Skeletal muscle satellite cell (primary cell): ENCODE measurements at regions not wholly inside any gene's neighbourhood (a gene's known extent, or its start where the extent isn't known, plus 50 kb on each side); places are given as distances from the start of the nearest gene placed in this dataset.

Source experiments
- H3K27me3 ChIP-seq: 2 replicates; pipeline ENCODE4 v1.7.0; 2013; ENCODE audit warnings: low read length; ENCODE audit not compliant: control insufficient read depth, insufficient read depth
- H3K36me3 ChIP-seq: 2 replicates; pipeline ENCODE4 v1.7.0; 2013; ENCODE audit warnings: mild to moderate bottlenecking, control low read depth, low read length; ENCODE audit not compliant: insufficient read depth
- H3K4me1 ChIP-seq: 2 replicates; pipeline ENCODE4 v1.7.0; 2013; ENCODE audit warnings: low read length; ENCODE audit not compliant: control insufficient read depth, insufficient read depth
- H3K4me2 ChIP-seq: 2 replicates; pipeline ENCODE4 v1.7.0; 2013; ENCODE audit warnings: mild to moderate bottlenecking, low read length
- H3K4me3 ChIP-seq: 2 replicates; pipeline ENCODE4 v1.7.0; 2013; ENCODE audit warnings: low read length
- H3K9ac ChIP-seq: 2 replicates; pipeline ENCODE4 v1.7.0; 2013; ENCODE audit warnings: mild to moderate bottlenecking, low read depth, low read length, moderate library complexity
- H3K9me3 ChIP-seq: replicated peaks from 2 replicates; pipeline ENCODE4 v1.7.0; 2013; ENCODE audit warnings: mild to moderate bottlenecking, control low read depth, low read length

DNA sequence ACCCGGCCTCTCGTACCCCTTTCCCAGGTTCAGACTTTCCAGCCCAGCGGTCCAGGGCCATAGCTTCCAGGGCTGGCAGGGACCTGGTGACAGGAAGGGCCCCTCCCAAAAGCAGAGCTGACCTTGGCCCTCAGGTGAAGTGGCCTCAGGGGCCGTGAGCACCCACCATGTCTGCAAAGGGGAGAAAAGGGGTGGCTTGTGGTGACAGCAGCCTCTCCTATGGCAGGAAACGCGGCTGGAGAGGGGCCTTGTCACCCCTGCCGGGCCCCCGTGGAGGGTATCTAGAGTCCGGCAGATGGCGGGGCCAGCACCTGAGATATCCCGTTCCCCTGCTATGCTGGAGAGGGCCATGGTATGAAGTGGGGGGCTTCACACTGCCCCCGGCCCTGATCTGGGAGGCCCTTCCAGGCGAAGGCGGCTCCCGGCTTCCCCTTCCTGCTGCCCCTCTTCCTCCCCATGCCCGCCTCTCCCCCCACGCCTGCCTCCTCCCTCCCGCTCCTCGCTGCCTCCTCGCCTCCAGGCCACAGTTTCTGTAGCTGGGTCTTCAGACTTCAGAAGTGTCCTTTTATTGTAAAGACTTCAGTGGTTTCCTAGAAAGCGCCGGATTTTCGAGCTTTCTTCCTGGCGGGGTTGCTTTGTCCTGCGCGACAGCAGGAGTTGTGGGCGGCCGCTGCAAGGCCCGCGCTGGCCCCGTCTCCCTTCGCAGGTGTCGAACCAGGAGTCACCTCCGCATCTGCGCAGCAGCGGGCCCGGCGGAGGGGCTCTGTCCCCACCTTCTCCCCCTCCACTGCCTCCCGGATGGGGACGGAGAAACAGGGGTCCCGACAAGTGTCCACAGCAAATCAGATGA, 240.5 kb upstream of the MYT1L start:
- H3K4me3 ChIP-seq: no peak overlapping the region
- no peaks in the 10 kb centered on the region for H3K4me1 ChIP-seq
- H3K9ac ChIP-seq: no peak overlapping the region
- H3K9me3 ChIP-seq: peaks cover 30% of the 10 kb centered on the region
- H3K4me2 ChIP-seq: no peak overlapping the region
- no peaks in the 10 kb centered on the region for H3K36me3 ChIP-seq
- no peaks in the 10 kb centered on the region for H3K27me3 ChIP-seq

DNA sequence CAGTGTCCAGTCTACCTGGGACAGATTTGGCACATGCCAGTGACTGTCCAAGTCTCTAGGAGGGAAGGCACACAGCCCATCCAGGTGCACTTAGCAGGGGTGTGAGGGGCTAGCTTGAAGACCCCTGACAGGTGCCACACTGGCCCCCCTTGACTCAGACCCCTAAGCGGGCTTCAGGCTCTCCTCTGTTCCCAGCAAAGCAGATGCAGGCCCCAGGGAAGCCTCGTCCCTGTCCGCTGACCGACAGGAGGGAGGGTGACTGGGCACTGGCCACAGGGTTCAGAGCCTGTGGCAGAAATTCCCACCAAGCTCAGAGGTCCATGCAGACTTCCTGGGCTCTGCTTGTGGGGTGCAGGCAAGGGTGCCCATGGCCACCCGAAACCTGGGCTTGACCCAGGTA, 239.8 kb upstream of the MYT1L start:
- Histone ChIP-seq H3K9ac (no peak overlapping the region), H3K9me3 (peaks cover 30% of the 10 kb centered on the region), H3K4me2 (no peak overlapping the region), H3K4me3 (no peak overlapping the region), H3K36me3 (no peaks in the 10 kb centered on the region), H3K27me3 (no peaks in the 10 kb centered on the region), H3K4me1 (no peaks in the 10 kb centered on the region)

DNA sequence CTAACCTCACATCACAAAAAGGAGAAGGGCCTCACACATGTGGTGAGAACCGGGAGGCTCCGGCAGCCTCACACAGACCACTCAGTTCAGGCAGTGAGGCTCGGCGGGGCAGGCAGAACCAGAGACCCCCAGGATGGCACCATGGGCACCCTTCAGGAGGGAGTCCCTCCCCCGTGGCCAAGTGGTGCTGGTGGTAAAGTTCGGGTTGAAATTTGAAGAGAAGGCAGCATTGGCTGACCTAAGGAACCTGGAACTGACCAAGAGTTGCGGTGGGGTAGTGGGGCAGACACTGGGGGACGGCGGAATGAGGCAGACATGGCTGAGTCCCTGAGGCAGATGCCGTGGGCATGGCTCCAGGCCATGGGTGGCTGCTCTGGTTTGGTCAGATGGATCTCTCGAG, 239.3 kb upstream of the MYT1L start:
- Histone ChIP-seq H3K4me2 (no peak overlapping the region), H3K36me3 (no peaks in the 10 kb centered on the region), H3K4me3 (no peak overlapping the region), H3K27me3 (no peaks in the 10 kb centered on the region), H3K9me3 (peaks cover 30% of the 10 kb centered on the region), H3K9ac (no peak overlapping the region), H3K4me1 (no peaks in the 10 kb centered on the region)

DNA sequence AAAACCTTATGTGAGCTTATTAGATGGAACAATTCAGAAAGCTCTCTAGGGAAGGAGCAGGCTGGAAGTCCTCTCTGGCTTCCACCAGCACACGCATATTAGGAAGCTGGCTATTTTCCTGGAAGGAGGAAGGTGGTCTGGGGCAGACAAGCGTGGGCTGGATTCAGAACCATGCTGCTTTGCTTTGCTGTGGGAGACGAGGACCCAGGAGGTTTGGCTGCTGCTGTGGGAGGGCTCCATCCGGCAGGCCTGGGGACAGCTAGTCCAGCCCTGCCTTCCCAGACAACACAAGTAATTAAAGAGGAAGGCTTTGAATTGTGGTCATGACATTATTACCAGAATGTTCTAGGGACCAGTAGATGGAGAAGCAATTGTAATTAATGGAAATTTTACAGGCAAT, 238.8 kb upstream of the MYT1L start:
- Histone ChIP-seq H3K27me3 (no peaks in the 10 kb centered on the region), H3K4me2 (no peak overlapping the region), H3K36me3 (no peaks in the 10 kb centered on the region), H3K4me1 (no peaks in the 10 kb centered on the region), H3K9ac (no peak overlapping the region), H3K9me3 (peaks cover 33% of the 10 kb centered on the region), H3K4me3 (no peak overlapping the region)

DNA sequence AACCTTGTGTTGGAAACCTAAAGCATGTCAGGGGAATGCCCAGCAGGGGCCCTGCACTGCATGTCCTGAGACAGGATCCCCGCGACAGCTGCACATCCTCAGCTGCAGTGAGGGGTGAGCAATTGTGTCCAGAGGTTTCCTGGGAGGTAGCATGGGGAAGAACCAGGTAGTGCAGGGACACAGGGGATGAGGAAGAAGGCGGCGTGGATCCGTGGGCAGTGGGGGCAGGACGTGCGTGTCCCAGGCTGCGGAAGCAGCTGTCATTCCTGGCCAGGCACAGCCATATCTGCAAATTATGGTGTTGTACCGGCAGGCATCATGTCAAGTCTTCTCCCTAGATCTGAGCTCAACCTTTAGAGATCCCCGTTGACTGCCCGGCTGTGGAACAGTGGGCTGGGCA, 238.2 kb upstream of the MYT1L start:
- Histone ChIP-seq H3K4me3 (no peak overlapping the region), H3K9me3 (peaks cover 30% of the 10 kb centered on the region), H3K4me1 (no peaks in the 10 kb centered on the region), H3K36me3 (no peaks in the 10 kb centered on the region), H3K9ac (no peak overlapping the region), H3K4me2 (no peak overlapping the region), H3K27me3 (no peaks in the 10 kb centered on the region)

GRCh38 chr2:2568411-2568810, 237.3 kb upstream of the MYT1L start:
- peaks cover 23% of the 10 kb centered on the region for H3K9me3 ChIP-seq
- H3K9ac ChIP-seq: no peak overlapping the region
- H3K27me3 ChIP-seq: no peaks in the 10 kb centered on the region
- H3K4me2 ChIP-seq: no peak overlapping the region
- no peaks in the 10 kb centered on the region for H3K4me1 ChIP-seq
- no peak overlapping the region for H3K4me3 ChIP-seq
- H3K36me3 ChIP-seq: no peaks in the 10 kb centered on the region

DNA sequence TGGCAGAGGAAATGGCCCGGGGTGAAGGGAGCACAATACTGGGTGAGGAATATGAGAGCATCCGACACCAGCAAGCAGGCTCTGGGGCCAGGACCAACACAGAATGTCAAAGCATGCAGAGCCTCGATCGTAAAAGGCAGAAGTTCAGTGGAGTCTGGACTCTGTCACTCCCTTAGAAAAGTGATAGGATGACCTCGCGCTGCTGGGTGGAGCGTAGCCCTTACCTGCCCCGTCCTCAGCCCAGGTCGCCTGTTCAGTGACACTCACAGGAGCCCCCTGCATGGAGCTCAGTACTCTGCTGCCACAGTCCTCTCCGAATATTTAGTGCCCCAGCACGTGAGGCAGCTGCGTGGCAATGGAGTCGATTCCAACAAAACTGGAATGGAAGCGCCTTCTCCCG, 236.7 kb upstream of the MYT1L start:
- Histone ChIP-seq H3K4me3 (no peak overlapping the region), H3K4me2 (no peak overlapping the region), H3K9me3 (peaks cover 19% of the 10 kb centered on the region), H3K9ac (no peak overlapping the region), H3K4me1 (no peaks in the 10 kb centered on the region), H3K36me3 (no peaks in the 10 kb centered on the region), H3K27me3 (no peaks in the 10 kb centered on the region)

DNA sequence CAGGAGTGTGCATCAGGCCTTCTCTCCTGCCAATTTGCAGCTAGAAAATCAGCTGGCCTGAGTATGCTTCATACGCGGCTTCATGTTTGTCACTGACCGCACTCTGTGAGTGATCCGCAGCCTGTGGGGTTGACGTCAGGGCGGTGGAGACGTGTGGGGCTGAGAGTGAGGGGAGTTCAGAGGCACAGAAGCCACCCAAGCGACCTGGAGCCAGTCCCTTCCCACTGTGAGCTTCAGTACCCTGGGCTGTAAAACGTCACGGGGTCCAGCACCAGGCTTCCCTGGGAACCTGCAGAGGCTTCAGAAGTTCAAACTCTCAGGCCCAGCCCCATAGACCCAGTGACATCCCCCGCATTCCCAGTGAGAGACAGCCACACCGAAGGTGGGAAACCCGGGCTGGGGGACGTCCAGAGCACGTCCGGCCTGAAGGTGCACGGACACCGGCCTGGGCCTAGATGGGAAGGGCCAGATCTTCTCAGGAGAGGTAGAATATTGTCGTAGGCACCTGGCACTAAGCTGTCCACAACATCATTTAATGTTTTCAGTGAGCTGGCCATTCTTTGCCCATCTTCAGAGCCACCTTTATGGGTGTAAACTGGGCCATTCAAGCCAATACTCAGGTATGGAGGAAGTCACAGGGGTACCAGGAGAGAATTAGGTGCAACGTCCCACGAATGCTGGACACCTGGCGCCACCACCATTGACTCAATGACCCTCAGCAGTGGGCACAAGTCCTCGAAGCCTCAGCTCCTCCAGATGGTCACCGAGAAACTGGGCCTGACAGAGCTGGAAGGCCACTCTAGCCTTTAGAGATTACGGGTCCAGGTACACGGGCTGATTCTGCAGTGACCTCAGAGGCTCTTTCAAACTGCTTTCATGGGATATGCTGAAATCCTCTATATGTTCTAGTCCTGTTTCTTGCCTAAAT, 235.6 kb upstream of the MYT1L start:
- Histone ChIP-seq H3K4me3 (no peak overlapping the region), H3K36me3 (no peaks in the 10 kb centered on the region), H3K4me1 (no peaks in the 10 kb centered on the region), H3K4me2 (no peak overlapping the region), H3K27me3 (no peaks in the 10 kb centered on the region), H3K9me3 (peaks cover 17% of the 10 kb centered on the region), H3K9ac (no peak overlapping the region)

- H3K9me3 ChIP-seq: peaks cover 17% of the 10 kb centered on the region
- no peaks in the 10 kb centered on the region for H3K4me1 ChIP-seq
- H3K4me2 ChIP-seq: no peak overlapping the region
- no peak overlapping the region for H3K4me3 ChIP-seq
- no peak overlapping the region for H3K9ac ChIP-seq
- H3K36me3 ChIP-seq: no peaks in the 10 kb centered on the region
- H3K27me3 ChIP-seq: no peaks in the 10 kb centered on the region
These were observed 234.6 kb upstream of the MYT1L start for GRCh38 chr2:2565671-2566070.

GRCh38 chr2:2564300-2565078, 233.4 kb upstream of the MYT1L start:
- no peaks in the 10 kb centered on the region for H3K4me1 ChIP-seq
- peaks cover 17% of the 10 kb centered on the region for H3K9me3 ChIP-seq
- no peaks in the 10 kb centered on the region for H3K36me3 ChIP-seq
- H3K9ac ChIP-seq: no peak overlapping the region
- no peak overlapping the region for H3K4me3 ChIP-seq
- no peaks in the 10 kb centered on the region for H3K27me3 ChIP-seq
- no peak overlapping the region for H3K4me2 ChIP-seq

- no peaks in the 10 kb centered on the region for H3K4me1 ChIP-seq
- no peaks in the 10 kb centered on the region for H3K27me3 ChIP-seq
- no peak overlapping the region for H3K4me2 ChIP-seq
- peaks cover 13% of the 10 kb centered on the region for H3K9me3 ChIP-seq
- H3K9ac ChIP-seq: no peak overlapping the region
- H3K4me3 ChIP-seq: no peak overlapping the region
- H3K36me3 ChIP-seq: no peaks in the 10 kb centered on the region
These were observed 232.3 kb upstream of the MYT1L start for GRCh38 chr2:2563309-2563860.
